T-helper 2 cell (primary cell): ENCODE measurements at regions not wholly inside any gene's neighbourhood (a gene's known extent, or its start where the extent isn't known, plus 50 kb on each side); places are given as distances from the start of the nearest gene placed in this dataset.
"Not testable (repeated sequence)": the region's sequence is repeated elsewhere in the genome, so short reads cannot be mapped to it uniquely, and the experiment has no call there.

Experiments used
- DNase-seq, 5 experiments: peaks; one replicate each; pipeline versions ENCODE4 v3.0.0 to v3.0.0-alpha.2; 2012 to 2022

GRCh38 chr11:87535513-87535912 is 497.8 kb downstream of the TMEM135 start:
- DNase-seq: no peak

GRCh38 chr11:87531835-87532234 is 494.1 kb downstream of the TMEM135 start:
- DNase-seq: not testable (repeated sequence)

- DNase-seq: no peak
These were observed 491.8 kb downstream of the TMEM135 start for GRCh38 chr11:87529486-87529885.

DNA sequence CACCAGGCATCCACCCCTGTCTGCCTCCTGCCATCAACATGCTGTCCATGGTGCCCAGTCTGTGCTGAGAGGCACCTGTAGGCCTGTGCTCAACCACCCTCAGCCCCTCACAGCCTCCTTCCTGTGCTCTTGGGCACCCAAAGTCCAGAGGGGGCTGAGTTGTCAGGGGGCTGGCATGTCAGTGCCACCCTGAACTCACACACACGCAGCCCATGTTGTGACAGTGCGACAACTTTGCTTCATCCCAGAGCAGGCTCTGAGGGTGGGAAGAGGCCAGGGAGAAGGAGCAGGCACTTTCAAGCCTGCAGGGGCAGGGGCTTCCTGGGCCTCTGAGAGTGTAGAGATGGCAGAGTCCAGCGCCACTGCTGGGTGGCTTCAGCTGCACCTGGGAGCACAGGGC is 491.0 kb downstream of the TMEM135 start:
- no peak for DNase-seq

- no peak for DNase-seq
These were observed 485.5 kb downstream of the TMEM135 start for GRCh38 chr11:87523276-87523675.

DNA sequence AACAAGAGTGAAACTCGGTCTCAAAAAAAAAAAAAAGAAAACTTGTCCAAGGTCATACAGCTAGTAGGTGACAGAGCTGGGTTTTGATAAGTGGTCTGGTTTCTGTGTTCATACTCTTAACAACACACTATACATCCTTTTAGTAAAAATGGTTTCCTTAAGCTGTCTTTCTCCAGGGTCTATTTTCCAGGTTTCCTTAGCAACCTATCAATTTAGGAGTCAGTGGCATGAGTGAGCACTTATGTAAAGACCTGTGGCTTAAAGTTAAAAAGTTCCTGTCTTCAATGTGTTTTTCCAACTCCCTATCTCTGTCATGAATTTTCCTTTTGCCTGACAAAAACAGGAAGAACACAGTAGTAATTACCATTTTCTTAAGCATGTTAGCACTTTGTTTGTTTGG is 480.5 kb downstream of the TMEM135 start:
- DNase-seq: no peak

DNA sequence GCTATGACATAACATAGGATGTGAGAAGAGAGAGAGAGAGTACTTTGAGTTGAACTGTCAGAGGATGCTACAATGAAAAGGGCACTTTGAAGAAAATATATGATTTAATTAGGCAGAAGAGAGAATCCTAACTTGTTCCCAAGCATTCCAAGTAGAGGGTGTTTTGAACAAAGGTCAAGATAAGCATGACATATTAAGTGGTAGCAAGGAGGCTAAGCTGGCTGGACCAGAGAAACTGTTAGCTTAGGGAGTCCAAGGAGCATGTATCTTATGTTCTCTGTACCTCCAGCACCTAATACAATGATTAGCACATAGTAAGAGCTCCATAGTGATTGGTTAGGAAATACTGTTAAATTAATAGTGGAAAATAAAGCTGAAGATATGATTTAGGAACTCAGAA is 479.6 kb downstream of the TMEM135 start:
- no peak for DNase-seq

DNA sequence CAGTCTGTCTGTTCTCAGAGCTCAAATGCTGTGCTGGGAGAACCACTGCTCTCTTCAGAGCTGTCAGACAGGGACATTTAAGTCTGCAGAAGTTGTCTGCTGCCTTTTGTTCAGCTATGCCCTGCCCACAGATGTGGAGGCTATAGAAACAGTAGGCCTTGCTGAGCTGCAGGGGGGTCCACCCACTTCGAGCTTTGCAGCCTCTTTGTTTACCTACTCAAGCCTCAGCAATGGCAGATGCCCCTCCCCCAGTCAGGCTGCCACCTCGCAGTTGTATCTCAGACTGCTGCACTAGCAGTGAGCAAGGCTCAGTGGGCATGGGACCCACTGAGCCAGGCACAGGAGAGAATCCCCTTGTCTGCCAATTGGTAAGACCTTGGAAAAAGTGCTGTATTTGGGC is 470.0 kb downstream of the TMEM135 start:
- not testable (repeated sequence) for DNase-seq

DNA sequence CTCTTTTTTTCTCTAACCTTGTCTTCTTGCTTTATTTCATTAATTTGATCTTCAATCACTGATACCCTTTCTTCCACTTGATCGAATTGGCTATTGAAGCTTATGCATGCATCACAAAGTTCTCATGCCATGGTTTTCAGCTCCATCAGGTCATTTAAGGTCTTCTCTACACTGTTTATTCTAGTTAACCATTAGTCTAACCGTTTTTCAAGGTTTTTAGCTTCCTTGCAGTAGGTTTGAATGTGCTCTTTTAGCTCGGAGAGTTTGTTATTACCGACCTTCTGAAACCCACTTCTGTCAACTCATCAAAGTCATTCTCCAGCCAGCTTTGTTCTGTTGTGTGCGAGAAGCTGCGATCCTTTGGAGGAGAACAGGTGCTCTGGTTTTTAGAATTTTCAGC is 469.2 kb downstream of the TMEM135 start:
- not testable (repeated sequence) for DNase-seq

GRCh38 chr11:87501388-87501787 is 463.7 kb downstream of the TMEM135 start:
- no peak for DNase-seq

GRCh38 chr11:87494936-87495335 is 457.2 kb downstream of the TMEM135 start:
- not testable (repeated sequence) for DNase-seq

DNA sequence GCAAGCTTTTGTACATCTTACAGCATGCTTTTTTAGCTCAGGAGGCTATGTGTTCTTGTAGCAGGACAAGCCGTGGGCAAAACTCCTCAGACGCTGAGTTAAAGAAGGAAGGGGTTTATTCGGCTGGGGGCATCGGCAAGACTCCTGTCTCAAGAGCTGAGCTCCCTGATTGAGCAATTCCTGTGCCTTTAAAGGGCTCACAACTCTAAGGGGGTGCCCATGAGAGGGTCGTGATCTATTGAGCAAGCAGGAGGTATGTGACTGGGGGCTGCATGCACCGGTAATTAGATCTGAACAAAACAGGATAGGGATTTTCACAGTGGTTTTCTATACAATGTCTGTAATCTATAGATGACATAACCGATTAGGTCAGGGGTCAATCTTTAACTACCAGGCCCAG is 456.3 kb downstream of the TMEM135 start:
- not testable (repeated sequence) for DNase-seq

- no peak for DNase-seq
These were observed 455.8 kb downstream of the TMEM135 start for GRCh38 chr11:87493516-87493915.

GRCh38 chr11:87491381-87491780 is 453.6 kb downstream of the TMEM135 start:
- DNase-seq: no peak

- DNase-seq: no peak
These were observed 452.9 kb downstream of the TMEM135 start for GRCh38 chr11:87490671-87491070.

DNA sequence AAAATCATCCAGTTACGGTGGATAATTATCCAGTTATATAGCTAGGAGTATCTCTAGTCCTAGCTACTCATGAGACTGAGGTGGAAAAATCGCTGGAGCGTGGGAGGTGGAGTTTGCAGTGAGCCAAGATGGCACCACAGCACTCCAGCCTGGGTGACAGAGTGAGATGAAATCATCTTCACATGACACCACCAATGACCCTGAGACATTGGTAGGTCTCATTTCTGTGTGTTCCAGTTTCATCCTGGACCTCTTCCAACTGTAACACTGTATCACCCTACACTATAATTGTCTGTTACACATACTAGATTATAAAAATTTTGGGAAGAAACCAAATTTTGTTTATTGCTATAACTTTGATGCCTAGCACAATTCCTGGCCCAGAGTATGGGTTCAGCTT is 446.8 kb downstream of the TMEM135 start:
- no peak for DNase-seq

- no peak for DNase-seq
These were observed 439.6 kb downstream of the TMEM135 start for GRCh38 chr11:87477321-87477720.

GRCh38 chr11:87473174-87473573 is 435.4 kb downstream of the TMEM135 start:
- DNase-seq: no peak

- no peak for DNase-seq
These were observed 428.5 kb downstream of the TMEM135 start for GRCh38 chr11:87466223-87466622.

GRCh38 chr11:87465716-87466115 is 428.0 kb downstream of the TMEM135 start:
- DNase-seq: no peak

DNA sequence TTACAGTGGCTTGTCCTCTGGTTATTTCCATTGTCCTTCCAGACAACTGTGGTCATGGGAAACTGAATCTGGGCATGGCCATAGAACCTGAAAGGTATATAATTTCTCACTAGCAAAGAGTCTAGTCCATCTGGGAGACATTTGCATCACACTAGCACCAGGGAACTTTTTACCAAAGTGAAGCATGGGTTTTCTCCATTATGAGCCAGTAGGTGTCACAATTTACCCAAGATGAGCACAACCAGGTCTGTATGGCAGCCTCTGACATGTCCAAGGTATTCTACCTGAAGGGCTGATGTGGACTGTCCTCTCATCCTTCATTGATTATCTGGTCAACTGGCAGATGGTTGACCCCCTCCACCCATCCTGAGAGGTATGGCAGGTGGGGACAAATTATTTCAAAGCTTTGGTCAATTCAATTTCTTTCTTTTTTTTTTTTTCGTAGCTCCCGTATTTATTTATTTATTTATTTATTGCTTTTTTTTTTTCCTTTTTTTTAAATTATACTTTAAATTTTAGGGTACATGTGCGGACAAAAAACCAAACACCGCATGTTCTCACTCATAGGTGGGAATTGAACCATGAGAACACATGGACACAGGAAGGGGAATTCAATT is 425.9 kb downstream of the TMEM135 start:
- no peak for DNase-seq

DNA sequence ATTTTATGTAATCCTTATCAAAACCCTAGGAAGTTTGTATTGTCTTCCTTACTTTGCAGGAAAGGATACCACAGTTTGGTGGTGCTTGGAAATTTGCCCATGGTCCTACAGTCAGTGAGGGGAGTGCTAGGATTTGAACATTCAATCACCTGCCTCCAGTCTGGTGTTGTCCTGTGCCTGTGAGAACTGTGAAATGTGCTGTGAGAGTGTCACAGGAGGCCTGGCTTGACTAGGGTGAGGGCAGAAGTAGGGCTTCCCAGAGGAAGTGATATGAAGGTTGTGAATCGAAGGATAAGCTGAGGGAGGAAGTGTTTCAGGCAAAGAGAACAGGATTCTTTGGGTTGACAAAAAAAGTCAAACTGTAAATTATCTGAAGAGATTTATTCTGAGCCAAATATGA is 424.4 kb downstream of the TMEM135 start:
- no peak for DNase-seq

DNA sequence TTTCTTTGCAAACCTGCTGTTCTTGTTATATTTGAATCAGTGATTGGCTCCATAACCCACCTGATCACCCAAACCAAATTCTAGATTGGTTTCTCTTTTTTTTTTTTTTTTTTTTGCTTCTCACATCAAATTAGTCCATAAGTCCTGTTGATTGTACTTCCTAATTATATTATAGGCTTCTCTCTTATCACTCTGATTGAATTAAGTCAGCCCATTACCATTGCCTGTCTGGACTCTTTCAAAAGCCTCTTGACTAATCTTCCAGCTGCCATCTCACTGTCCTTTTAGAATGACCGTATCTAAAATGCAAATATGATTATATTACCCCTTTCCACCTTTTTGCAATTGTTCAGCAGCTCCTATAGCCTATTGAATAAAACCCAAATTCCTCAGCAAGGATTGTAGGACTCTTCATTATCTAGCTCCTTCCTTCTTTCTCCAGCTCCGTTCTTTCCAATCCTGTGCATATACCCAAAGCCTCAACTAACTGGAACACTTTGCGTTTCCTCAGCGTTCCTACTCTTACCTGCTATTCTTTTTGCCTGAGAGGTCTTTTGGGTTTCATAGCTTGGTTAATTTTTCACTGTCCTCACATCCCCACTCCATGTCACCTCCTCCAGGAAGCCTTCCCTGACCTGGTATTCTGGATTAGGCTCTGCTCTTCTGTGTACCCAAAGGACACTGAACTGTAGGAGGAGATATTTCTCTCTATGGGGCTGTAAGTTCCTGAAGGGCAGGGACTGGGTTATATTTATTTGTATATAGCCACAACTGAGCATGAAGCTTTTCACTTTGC is 423.3 kb downstream of the TMEM135 start:
- DNase-seq: no peak

GRCh38 chr11:87460279-87460678 is 422.5 kb downstream of the TMEM135 start:
- DNase-seq: no peak

GRCh38 chr11:87459351-87459750 is 421.6 kb downstream of the TMEM135 start:
- no peak for DNase-seq
